Neural cell (in vitro differentiated cells): ENCODE measurements at regions not wholly inside any gene's neighbourhood (a gene's known extent, or its start where the extent isn't known, plus 50 kb on each side); places are given as distances from the start of the nearest gene placed in this dataset.

ENCODE experiments used
- CTCF ChIP-seq: fragments of 450-650 bp; IDR thresholded peaks from 2 replicates; pipeline ENCODE4 v1.5.1; 2014; ENCODE audit warnings: antibody characterized with exemption, mild to moderate bottlenecking, moderate library complexity; ENCODE audit not compliant: poor library complexity, severe bottlenecking
- POLR2AphosphoS5 ChIP-seq: IDR thresholded peaks from 2 replicates; pipeline ENCODE4 v1.6.1; 2012
- TAF1 ChIP-seq: IDR thresholded peaks from 2 replicates; pipeline ENCODE4 v1.6.1; 2012; ENCODE audit warnings: low read depth

DNA sequence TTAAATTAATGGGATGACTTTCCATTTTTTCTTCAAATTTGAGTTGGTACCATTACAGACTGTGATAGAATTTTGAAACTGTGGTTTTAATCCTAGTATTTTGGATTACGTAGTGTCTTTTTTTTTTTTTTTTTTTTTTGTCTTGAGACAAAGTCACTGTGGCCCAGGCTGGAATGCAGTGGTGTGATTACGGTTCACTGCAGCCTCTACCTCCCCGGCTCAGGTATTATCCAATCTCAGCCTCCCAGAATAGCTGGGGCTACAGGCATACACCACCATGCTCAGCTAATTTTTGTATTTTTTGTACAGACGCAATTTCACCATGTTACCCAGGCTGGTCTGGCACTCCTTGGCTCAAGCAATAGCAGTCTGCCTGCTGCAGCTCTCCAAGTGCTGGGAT, 87.1 kb downstream of the SOX4 start:
- TF ChIP-seq CTCF: no peak
- TF ChIP-seq TAF1: no peak
- TF ChIP-seq POLR2AphosphoS5: no peak
